Activated T-helper 2 cell treated with anti-CD3 and anti-CD28 coated beads, Interferon-gamma antibody, Interleukin-2, Interleukin-4, amounts not matched to agents 10 μg/mL and 5 μg/mL and 100 μg/mL, durations not matched to agents 14 hours and 24 hours and 36 hours (primary cell): ENCODE measurements at regions not wholly inside any gene's neighbourhood (a gene's known extent, or its start where the extent isn't known, plus 50 kb on each side); places are given as distances from the start of the nearest gene placed in this dataset.
"Not testable (repeated sequence)": the region's sequence is repeated elsewhere in the genome, so short reads cannot be mapped to it uniquely, and the experiment has no call there.

ENCODE experiments used
- DNase-seq: peaks from one replicate; pipeline ENCODE4 v3.0.0; 2021; ENCODE audit warnings: low spot score
- H3K27ac Mint-ChIP-seq: one replicate; pipeline ENCODE4 v1.8.0; 2021; ENCODE audit warnings: mixed read lengths
- H3K27me3 Mint-ChIP-seq: one replicate; pipeline ENCODE4 v1.8.0; 2021; ENCODE audit warnings: low read depth, mixed read lengths
- H3K36me3 Mint-ChIP-seq: one replicate; pipeline ENCODE4 v1.8.0; 2021; ENCODE audit warnings: low read depth, mixed read lengths
- H3K4me1 Mint-ChIP-seq: one replicate; pipeline ENCODE4 v1.8.0; 2021; ENCODE audit warnings: low read depth, mixed read lengths
- H3K4me3 Mint-ChIP-seq: one replicate; pipeline ENCODE4 v1.8.0; 2021; ENCODE audit warnings: low read depth, mild to moderate bottlenecking, moderate library complexity, mixed read lengths
- H3K9me3 Mint-ChIP-seq: one replicate; pipeline ENCODE4 v1.8.0; 2021; ENCODE audit warnings: mixed read lengths
- intact Hi-C: fragments of 100-400 bp; cut with micrococcal nuclease; formaldehyde crosslinking; loops from one replicate; pipeline ENCODE4 v1.15.1; 2023

DNA sequence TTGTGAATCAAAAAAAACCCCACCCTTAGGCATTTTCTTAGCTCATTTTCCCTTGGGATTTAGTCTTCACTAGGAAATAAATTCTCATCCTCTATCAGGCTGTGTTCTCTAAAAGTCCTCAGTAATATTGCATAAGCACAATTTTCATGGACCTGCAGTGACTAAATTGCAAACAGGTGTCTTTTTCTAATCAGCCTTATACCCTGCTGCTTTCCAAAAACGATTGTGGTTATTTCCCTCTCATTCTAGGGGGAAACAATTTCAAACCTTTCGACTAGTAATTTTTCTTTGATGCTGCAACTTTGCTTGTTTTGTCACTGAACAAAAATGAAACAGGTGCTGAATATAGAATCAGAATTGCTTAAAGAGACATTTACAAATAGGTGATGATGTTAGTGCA, 549.9 kb downstream of the PDHA2 start:
- Mint-ChIP-seq H3K36me3 (no peaks in the 10 kb centered on the region), H3K27me3 (no peaks in the 10 kb centered on the region), H3K27ac (no peak overlapping the region), H3K4me1 (no peaks in the 10 kb centered on the region), H3K4me3 (no peak overlapping the region), H3K9me3 (peaks cover 10% of the 10 kb centered on the region)
- intact Hi-C loops: no loop called here
- DNase-seq: no peak

DNA sequence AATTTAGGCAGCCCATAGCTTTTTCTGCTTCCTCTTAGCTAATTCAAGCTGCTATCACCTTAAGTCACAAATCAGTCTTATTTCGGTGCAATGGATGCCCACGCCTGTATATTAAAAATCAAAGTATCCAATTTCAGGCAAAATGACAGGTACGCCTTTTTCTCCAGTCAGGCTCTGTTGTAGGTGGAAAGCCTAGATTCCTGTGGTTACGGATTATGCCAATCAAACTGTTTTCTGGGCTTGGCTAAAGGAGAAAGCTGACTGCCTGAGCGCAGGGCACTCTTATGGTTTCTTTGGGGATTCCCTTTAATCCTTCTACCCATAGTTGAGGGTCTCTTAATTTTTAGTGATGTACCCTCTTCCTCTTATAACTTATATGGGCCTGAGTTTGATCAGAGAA, 550.5 kb downstream of the PDHA2 start:
- H3K4me1 Mint-ChIP-seq: no peaks in the 10 kb centered on the region
- intact Hi-C loops: no loop called here
- no peaks in the 10 kb centered on the region for H3K36me3 Mint-ChIP-seq
- DNase-seq: no peak
- H3K27me3 Mint-ChIP-seq: no peaks in the 10 kb centered on the region
- no peak overlapping the region for H3K27ac Mint-ChIP-seq
- peaks cover 10% of the 10 kb centered on the region for H3K9me3 Mint-ChIP-seq
- H3K4me3 Mint-ChIP-seq: no peak overlapping the region

DNA sequence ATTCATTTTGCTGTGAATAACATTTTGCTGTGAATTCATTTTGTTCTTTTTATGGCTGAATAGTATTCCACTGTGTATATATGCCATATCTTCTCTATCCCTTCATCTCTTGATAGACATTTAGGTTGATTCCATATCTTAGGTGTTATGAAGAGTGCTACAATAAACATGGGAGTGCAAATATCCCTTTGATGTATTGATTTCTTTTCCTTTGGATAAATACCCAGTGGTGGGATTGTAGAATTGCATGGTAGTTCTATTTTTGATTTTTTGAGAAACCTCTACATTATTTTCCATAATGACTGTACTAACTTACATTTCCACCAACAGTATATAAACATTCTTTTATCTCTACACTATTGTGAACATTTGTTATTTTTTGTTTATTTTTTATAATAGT, 555.9 kb downstream of the PDHA2 start:
- H3K4me3 Mint-ChIP-seq: no peak overlapping the region
- H3K4me1 Mint-ChIP-seq: no peaks in the 10 kb centered on the region
- no peaks in the 10 kb centered on the region for H3K27me3 Mint-ChIP-seq
- H3K27ac Mint-ChIP-seq: no peak overlapping the region
- no peaks in the 10 kb centered on the region for H3K36me3 Mint-ChIP-seq
- intact Hi-C loops: no loop called here
- peaks cover 13% of the 10 kb centered on the region for H3K9me3 Mint-ChIP-seq
- no peak for DNase-seq

DNA sequence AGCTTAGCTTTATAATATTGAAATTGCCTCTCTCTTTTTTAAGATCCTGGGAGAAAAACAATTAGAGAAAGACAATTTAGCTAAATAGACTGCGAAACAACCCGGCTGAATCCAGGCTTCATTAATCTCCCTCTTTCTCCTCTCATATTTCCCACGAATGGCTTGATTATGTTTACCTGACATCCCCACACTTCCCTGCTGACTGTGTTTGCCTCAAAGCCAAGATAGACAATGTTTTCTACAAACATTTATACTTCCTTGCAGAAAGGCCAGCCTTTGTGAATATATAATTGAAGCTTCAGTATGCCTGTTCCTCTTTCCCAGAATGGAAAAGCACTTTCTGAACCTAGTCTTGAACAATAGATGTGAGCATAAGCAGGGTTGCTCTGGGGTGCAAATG, 566.8 kb downstream of the PDHA2 start:
- Mint-ChIP-seq H3K4me3 (no peak overlapping the region), H3K27ac (no peak overlapping the region), H3K36me3 (no peaks in the 10 kb centered on the region), H3K27me3 (no peaks in the 10 kb centered on the region), H3K9me3 (peaks cover 8% of the 10 kb centered on the region), H3K4me1 (no peaks in the 10 kb centered on the region)
- intact Hi-C loops: no loop called here
- no peak for DNase-seq

DNA sequence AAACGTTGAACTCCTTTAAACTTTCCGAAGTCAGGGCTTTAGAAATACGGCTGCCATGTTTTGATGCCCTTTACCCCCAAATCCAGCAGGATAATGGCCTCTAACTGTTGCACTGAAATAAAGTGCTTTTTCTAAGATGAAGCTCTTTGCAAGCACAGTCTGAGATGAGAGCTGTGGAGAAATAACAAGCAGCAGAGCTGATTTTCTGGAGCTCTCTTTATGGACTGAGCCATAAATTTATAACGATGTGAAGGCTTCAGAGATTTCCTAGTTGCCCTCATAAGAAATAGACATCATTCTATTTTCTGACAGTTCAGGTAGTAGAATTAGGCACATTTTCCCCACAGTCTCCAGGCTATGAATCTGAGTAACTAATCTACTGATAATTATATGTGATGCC, 567.3 kb downstream of the PDHA2 start:
- Mint-ChIP-seq H3K27ac (no peak overlapping the region), H3K9me3 (peaks cover 8% of the 10 kb centered on the region), H3K27me3 (no peaks in the 10 kb centered on the region), H3K36me3 (no peaks in the 10 kb centered on the region), H3K4me3 (no peak overlapping the region), H3K4me1 (no peaks in the 10 kb centered on the region)
- DNase-seq: no peak
- intact Hi-C loops: no loop called here

DNA sequence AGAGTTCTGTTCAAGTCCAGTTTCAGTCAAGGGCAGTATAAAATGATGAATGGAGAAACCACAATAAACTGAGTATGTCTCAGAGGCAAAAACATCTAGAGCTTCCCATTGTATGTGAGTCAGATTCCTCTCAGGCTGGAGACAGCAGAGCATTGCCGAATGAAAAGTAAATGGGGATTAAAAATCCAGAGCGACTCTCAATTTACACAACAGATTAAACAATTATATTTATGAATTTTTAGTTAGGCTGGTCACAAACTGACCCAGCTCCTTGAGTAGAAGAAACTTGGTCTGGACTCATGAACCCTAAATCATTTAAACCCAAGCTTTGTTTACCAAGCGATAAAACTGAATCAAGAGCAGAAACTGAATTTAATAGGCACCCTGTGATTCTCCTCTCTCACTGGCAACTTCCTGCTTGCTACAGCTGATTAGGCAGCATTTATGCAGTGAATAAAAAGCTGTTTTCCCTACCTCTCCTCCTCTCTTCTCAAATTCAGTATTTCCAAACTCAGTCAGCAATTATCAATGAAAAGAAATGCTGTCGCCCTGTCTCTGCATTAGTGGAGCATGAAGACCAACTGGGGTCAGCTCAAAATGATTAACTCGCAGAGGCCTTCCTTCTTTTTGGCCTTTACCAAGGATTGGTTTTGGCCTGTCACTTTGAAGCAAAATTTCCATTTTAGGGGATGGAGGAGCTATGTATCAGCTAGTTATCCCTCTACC, 568.0 kb downstream of the PDHA2 start:
- intact Hi-C loops: no loop called here
- Mint-ChIP-seq H3K9me3 (peaks cover 8% of the 10 kb centered on the region), H3K4me1 (no peaks in the 10 kb centered on the region), H3K4me3 (no peak overlapping the region), H3K27ac (no peak overlapping the region), H3K36me3 (no peaks in the 10 kb centered on the region), H3K27me3 (no peaks in the 10 kb centered on the region)
- no peak for DNase-seq

DNA sequence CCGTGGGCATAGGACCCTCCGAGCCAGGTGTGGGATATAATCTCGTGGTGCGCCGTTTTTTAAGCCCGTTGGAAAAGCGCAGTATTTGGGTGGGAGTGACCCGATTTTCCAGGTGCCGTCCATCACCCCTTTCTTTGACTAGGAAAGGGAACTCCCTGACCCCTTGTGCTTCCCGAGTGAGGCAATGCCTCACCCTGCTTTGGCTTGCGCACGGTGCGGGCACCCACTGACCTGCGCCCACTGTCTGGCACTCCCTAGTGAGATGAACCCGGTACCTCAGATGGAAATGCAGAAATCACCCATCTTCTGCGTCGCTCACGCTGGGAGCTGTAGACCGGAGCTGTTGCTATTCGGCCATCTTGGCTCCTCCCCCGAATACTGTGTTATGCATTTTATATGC, 575.0 kb downstream of the PDHA2 start:
- H3K4me3 Mint-ChIP-seq, H3K4me1 Mint-ChIP-seq, H3K27me3 Mint-ChIP-seq, intact Hi-C loops, H3K36me3 Mint-ChIP-seq, DNase-seq, H3K27ac Mint-ChIP-seq, H3K9me3 Mint-ChIP-seq: not testable (repeated sequence)

DNA sequence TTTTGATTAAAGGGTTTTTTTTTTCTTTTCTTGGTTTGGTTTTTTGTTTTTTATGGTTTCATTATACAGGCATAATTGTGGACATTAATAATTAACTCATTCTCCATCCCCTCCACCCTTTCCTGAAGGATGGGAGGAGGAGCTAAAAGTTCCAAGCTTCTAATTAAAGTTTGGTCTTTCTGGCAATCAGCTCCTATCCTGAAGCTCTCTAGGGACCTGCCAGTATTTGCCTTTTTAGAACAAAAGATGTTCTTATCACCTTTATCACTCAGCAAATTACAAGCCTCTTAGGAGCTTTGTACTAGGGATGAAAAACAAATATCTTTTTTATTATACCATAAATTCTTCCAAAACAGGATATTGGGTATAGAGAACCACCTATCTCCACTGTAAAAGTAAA, 589.8 kb downstream of the PDHA2 start:
- no peaks in the 10 kb centered on the region for H3K27me3 Mint-ChIP-seq
- H3K36me3 Mint-ChIP-seq: no peaks in the 10 kb centered on the region
- no peak for DNase-seq
- H3K27ac Mint-ChIP-seq: no peak overlapping the region
- no peak overlapping the region for H3K4me3 Mint-ChIP-seq
- no peaks in the 10 kb centered on the region for H3K4me1 Mint-ChIP-seq
- H3K9me3 Mint-ChIP-seq: no peaks in the 10 kb centered on the region
- intact Hi-C loops: no loop called here

DNA sequence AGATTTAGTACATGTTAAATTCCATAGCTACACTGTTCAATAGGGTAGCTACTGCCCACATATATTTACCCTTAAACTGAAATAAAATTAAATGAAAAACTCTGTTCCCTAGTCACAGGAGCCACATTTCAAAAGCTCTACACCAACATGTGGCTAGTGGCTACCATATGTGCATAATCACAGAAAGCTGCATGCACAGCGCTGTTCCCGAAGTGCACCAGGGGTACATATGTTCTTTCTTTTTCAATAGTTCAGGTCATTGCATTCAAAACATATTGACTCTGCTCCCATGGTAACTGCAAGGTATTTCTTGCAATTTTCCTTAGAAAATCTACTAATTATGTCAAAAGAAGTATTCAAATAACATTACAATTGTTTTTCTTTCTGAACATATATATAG, 591.2 kb downstream of the PDHA2 start:
- Mint-ChIP-seq H3K4me1 (no peaks in the 10 kb centered on the region), H3K36me3 (no peaks in the 10 kb centered on the region), H3K27me3 (no peaks in the 10 kb centered on the region), H3K27ac (no peak overlapping the region), H3K9me3 (no peaks in the 10 kb centered on the region), H3K4me3 (no peak overlapping the region)
- no peak for DNase-seq
- intact Hi-C loops: no loop called here

DNA sequence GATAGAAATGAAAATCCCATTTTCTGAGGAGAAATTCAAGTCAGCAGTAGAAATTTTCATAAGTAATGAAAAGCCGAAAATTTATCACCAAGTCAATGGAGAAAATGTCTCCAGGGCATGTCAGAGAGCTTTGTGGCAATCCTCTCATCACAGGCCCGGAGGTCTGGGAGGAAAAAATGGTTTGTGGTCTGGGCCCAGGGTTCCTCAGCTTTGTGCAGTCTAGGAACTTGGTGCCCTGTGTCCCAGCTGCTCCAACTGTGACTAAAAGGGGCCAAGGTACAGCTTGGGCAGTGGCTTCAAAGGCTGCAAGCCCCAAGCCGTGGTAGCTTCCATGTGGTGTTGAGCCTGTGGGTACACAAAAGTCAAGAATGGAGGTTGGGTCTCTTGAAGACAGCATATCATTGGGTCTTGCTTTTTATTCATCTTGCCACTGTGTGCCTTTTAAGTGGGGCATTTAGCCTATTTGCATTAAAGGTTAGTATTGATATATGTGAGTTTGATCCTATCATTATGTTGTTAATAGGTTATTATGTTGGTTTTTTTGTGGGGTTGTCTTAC, 608.5 kb downstream of the PDHA2 start:
- Mint-ChIP-seq H3K4me1 (no peaks in the 10 kb centered on the region), H3K9me3 (peaks cover 39% of the 10 kb centered on the region), H3K36me3 (no peaks in the 10 kb centered on the region), H3K27ac (no peak overlapping the region), H3K27me3 (no peaks in the 10 kb centered on the region), H3K4me3 (no peak overlapping the region)
- DNase-seq: no peak
- intact Hi-C loops: no loop called here

DNA sequence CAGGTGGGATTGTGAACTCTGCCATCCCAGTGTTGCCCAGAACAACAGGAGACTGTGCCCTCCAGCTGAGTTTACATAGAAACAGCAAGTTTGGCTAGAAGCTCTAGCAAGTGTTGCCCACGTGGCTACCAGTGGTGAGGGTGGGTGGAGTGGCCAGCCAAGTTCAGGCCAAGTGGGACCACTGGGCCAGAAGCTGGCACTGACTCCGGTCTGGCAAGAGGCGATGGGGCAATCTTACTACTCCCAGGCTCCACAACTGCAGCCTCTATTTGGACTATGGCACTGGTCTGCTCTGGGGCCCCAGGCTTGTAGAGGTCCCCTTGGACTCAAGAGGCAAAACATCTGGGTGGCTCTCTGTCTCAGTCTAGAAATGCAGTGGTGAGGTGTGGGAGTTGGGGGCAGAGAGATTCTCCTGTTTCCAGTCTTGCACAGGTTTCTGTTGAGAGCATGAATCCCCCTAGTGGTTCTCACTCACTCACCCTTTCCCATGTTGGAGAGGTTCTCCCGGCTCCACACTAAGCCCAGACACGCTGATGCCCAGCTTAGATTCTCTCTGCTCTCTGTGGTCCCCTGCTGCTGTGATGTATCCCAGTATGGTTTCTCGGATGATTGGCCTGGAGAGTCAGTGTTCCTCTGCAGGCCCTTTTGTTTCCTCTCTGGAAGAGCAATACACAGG, 615.3 kb downstream of the PDHA2 start:
- Mint-ChIP-seq H3K27ac (no peak overlapping the region), H3K9me3 (peaks cover 13% of the 10 kb centered on the region), H3K36me3 (no peaks in the 10 kb centered on the region), H3K27me3 (no peaks in the 10 kb centered on the region), H3K4me3 (no peak overlapping the region), H3K4me1 (no peaks in the 10 kb centered on the region)
- intact Hi-C loops: no loop called here
- no peak for DNase-seq

DNA sequence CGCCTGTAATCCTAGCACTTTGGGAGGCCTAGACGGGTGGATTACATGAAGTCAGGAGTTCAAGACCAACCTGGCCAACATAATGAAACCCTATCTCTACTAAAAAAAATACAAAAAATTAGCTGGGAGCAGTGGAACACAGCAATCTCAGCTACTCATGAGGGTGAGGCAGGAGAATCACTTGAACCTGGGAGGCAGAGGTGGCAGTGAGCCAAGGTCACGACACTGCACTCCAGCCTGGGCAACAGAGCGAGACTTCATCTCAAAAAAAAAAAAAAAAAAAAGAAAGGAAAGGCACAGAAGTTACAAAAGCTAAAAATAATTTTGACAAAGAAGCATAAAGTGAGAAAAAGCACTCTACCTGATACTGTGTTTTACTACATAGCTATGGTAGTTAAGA, 618.1 kb downstream of the PDHA2 start:
- not testable (repeated sequence) for H3K27ac Mint-ChIP-seq

DNA sequence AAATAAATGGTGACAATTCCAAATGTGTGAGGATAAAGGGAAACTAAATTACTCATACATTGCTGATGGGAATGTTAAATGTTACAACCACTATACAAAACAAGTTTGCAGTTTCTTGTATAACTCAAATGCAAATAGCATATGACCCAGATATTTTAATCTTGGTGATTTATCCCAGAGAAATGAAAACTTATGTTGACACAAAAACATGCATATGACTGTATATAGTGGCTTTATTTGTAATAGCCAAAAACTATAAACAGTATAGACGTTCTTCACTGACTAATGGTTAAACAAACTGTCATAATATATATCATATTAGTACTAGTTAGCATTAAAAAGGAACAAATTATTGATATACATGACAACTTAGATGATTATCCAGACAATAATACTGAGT, 619.2 kb downstream of the PDHA2 start:
- Mint-ChIP-seq H3K9me3 (peaks cover 9% of the 10 kb centered on the region), H3K27me3 (no peaks in the 10 kb centered on the region), H3K36me3 (no peaks in the 10 kb centered on the region), H3K4me3 (no peak overlapping the region), H3K4me1 (no peaks in the 10 kb centered on the region), H3K27ac (no peak overlapping the region)
- intact Hi-C loops: no loop called here
- DNase-seq: no peak

More for the DNA sequence above, 618.1 kb downstream of the PDHA2 start:
- H3K27me3 Mint-ChIP-seq, H3K4me3 Mint-ChIP-seq, DNase-seq, H3K36me3 Mint-ChIP-seq, H3K9me3 Mint-ChIP-seq, H3K4me1 Mint-ChIP-seq, intact Hi-C loops: not testable (repeated sequence)
